Umbilical cord (tissue), 1 donor: ENCODE measurements at regions not wholly inside any gene's neighbourhood (a gene's known extent, or its start where the extent isn't known, plus 50 kb on each side); places are given as distances from the start of the nearest gene placed in this dataset.
"Not testable (repeated sequence)": the region's sequence is repeated elsewhere in the genome, so short reads cannot be mapped to it uniquely, and the experiment has no call there.

ENCODE experiments used
- DNase-seq: peaks from one replicate; pipeline ENCODE4 v3.0.0-alpha.2; 2015; ENCODE audit warnings: low spot score

- DNase-seq, result no peak
Measured at GRCh38 chrX:69062493-69062892, 102.8 kb downstream of the PJA1 start.

DNA sequence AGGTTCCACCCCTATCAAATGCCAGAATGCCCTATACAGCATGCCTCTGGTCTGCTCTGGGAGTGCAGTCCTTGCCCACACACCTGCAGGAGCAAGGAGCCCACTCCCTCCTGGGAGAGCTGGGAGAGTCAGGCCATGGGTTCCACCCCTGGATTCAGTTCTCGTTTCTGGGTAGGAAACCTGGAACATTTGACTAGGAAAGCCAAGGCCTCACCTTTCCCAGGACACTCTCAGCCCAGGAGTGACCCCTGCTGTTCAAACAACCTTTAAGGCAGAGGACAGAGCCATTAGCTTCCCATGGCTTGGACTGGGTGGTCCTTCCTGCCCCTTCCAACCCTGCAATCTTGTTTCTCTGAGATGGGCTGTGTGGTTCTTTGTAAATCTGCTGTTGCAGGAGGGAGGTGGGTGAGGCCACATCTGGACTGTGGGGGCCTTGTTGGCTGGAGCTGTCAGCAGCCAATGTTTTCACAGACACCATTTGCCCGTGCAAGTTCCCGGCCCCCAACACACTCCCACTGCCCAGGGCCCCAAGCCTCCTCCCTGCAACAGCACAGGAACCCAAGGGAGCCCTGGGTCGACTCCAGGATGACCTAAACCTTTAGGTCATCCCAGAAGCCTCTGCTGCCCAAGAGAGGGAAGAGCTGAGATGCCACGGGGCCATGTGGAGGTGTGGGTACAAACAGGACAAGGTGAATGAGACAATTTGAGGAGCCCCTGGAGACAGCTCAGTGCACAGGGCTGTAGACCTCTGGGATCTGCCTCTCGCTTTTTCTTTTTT is 104.4 kb downstream of the PJA1 start:
- DNase-seq, result peak; percentile 54

- no peak for DNase-seq
Measured at GRCh38 chrX:69055193-69055592, 110.1 kb downstream of the PJA1 start.

- DNase-seq, result not testable (repeated sequence)
Measured at GRCh38 chrX:69054497-69054896, 110.8 kb downstream of the PJA1 start.

DNA sequence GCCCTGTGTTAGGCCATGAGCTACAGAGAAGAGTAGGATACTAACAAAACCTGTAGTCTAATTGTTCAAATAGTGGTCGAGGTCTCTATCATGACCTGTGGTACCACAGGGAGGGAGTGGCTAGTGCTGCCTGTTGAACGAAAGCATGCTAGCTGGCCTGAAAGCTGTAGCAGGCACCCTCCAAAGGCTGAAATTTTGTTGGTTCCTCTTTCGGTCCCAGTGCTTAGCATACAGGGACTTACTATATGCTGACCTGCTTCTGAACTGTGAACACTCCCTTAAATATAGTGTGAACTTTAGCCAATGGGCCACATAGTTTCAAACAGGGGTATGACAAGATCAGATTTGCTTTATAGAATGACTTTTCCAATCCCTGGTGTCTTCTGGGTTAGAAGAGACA is 113.4 kb downstream of the PJA1 start:
- no peak for DNase-seq

DNA sequence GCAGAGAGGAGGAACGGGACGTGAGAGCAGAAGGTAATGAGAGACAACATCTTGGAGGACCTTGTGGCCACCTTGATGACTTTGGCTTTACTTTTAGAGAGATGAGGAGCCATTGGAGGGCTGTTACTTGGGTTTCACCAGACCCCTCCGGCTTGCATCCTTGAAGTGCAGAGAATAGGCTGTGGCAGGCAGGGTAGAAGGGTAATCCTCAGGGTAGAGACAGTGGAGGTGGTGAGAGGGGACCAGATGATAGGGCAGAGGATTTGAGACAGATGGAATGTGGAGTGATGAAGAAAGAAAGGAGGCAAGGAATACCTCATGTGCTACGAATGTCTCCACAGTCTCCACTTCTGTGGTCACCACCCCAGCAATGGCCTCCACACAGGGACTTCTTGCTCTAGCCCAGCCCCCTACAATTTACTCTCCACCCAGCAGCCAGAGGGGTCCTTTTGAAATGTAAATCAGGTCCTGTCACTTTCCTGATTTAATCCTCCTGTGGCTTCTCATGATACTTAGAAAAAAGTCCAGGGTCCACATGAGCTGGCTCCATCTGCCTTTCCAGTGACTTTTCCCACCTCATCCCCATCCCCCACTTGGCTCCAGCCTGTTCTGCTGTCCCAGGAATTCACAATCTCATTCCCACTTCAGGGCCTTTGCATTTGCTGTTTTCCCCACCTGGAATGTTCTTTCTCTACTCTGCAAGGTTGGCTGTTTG is 115.0 kb downstream of the PJA1 start:
- no peak for DNase-seq

DNA sequence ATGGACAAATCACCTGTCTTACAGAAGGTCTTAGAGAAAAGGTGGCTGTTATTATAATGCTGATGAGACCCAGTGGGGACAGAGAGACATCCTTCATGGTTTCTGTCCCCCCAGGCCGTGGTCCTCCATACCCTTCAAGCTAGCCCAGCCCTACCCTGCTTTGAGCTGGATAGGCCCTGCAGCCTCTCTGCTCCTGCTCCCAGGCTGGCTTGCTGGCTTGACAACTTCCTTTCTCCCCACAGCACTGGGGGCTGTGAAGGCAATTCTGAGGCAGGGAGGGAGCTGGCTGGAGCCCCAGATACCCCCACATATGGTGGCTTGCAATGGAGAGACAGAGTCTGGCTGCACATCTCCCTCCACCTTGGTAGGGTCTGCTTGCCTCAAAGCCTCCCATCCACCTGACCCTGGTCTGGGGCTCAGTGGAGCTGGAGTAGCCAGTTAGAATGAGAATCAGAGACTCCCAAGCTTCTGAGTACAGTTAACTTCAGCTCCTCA is 118.2 kb downstream of the PJA1 start:
- no peak for DNase-seq

DNA sequence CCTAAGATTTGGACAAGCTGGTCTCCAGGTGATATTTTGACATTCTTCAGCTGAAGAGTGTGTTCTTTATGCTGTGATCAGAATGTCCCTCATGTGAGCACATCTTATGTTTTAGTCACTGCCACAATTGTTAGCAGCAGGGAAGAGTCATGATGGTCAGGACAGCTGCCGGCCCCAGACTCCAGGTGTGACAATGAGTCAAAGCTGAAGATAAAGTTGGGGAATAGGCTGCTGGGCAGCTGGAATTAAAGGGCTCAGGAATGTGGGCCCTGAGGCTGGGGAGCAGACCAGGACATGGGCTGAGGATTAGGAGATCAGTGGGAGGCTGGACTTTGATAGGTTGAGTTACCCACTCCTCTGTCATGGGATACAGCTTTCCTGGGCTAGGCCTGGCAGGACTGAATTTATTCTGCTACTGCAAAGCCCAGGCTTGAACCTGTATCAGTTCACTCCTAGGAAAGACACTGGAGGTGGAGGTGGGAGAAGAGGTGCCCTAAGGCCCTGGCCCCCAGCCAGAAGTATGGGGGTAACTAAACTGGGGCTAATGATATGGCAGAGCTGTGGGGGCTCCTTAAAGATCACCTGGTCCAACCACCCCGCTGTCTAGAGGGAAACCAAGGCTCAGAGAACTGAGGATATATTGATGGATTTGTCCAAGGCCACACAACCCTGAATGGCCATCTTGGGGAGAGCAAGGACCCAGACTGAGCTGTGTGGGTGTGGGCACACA is 119.5 kb downstream of the PJA1 start:
- no peak for DNase-seq

DNA sequence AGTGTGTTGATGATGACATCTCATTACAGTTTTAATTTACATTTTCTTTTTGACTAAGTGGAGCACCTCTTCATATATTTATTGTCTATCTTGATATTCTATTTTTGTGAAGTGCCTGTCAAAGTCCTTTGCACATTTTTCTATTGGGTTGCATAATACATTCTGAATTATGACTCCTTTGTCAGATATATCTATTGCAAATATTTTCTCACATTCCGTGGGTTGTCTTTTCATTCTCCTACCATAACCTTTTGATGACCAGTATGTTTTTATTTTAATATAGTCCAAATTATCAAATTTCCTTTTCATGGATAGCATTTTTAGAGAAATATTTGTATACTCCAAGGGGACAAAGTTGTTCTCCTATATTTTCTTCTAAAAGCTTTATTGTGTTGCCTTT is 126.4 kb downstream of the PJA1 start:
- no peak for DNase-seq

- DNase-seq, result no peak
Measured at GRCh38 chrX:69038188-69038587, 127.1 kb downstream of the PJA1 start.

DNA sequence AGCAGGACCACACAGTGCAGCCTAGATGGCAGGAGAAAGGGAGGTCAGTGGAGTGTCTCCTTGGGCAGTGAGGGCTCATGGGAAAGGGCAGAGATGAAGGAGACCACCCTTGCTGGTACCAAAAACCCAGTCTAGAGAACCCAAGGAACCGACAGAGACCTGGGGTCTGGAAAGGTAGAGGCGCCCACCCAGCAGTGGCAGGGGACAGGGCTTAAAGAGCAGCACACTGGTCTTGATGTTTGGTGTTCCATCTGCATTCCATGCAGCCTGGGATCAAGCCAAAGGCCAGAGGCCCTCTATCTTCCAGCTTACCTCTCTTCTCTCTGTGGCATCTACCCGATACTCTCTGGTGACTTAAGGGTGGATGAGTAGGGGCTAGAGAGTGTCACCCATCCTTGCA is 127.5 kb downstream of the PJA1 start:
- DNase-seq, result no peak

DNA sequence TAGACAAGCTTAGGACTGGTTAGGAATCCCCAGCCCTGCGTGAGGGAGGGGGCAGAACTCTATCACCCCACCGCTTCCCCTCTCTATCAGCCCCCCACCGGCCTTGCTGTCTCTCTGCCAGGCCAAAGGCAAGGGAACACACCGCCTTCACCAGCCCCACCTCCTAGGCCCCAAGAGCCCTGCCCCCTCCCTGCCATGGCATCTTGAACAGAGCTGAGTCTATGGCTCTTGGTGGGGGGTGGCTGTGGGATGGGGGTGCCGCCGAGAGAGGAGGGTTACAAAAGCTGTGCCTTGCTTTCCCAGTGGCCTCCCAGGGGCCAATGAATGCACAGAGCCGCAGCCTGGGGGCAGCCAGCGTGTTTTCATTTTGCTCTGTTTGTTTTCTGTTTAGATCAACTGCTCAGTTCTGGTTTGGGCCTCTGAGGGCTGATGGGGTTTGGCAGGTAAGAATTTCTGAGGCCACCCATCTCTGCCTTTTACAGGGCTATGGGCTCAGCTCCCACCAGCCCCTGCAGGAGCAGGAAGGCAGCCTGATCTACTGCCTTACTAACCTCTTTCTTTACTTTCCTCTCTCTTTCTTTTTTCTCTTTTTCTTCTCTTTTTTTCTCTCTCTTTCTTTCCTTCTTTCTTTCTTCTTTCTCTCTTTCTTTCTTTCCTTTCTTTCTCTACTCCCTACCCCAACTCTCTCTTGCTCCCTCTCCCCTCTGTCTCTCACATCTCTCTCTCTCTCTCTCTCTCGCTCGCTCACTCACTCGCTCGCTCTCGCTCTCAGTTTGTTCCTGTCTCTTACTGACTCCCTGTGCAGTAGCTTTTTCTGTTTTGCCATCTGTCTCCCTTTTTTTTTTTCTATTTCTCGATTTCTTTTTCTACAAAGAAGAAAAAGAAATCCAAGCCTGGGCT is 128.3 kb downstream of the PJA1 start:
- no peak for DNase-seq

DNA sequence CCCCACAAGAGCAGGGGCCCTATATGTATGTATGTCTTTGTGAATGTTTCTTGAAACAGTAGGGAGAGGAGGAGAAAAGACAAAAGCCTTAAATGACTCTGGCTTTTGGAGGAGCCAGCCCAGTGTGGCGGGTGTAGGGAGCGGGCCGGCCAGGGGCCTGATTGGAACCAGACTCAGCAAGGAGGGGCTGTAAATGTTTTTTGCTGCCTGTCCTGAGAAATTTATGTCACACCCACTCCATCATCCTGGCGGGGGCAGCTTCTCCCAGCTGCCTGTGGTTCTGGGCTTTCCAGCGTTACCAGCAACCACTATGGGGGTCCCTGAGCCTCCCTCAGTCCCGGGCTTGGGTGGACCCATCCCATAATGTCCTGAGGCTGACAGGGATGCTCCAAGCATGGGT is 130.8 kb downstream of the PJA1 start:
- no peak for DNase-seq

- DNase-seq, result no peak
Measured at GRCh38 chrX:69033936-69034335, 131.3 kb downstream of the PJA1 start.

DNA sequence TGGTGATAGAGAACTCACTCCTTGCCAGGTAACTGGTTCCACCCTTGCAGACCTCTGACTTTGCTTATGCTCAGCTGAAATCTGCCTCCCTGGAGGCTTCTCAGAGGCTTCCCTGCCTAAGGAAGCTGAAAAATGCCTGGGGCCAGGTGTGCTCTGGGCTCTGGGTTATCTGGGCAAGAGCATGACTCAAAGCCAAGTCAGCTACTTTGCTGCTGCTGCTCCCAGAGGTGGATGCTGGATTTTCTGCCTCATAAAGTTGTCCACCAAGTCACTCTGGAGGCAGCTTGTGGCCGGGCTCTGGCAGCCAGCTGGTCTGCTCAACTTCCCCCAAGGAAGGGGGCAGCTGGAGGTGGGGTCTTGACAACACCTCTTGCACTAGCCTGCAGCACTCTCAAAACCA is 132.7 kb downstream of the PJA1 start:
- DNase-seq, result no peak

GRCh38 chrX:69031971-69032391 is 133.3 kb downstream of the PJA1 start:
- DNase-seq, result no peak

- DNase-seq, result no peak
Measured at GRCh38 chrX:69031181-69031580, 134.1 kb downstream of the PJA1 start.

DNA sequence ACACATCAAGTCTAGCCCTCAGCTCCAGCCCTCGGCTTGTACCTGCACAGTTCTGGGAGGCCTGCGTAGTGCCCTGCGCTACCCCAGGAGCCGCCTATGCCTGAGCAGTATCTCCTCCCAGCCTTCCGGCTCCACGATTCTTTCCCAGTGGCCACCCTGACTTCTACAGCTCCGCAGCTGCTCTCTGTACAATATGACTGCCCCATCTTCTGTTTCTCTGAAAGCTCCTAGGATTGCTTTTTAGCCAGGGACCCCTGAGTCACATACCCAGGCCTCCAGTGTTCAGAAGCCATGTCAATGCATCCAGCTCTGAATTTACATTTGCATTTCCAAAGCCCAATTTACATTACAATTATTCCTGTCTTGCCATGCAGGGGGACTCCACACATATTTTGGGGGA is 135.5 kb downstream of the PJA1 start:
- DNase-seq, result no peak

GRCh38 chrX:69028761-69029120 is 136.5 kb downstream of the PJA1 start:
- DNase-seq, result no peak

DNA sequence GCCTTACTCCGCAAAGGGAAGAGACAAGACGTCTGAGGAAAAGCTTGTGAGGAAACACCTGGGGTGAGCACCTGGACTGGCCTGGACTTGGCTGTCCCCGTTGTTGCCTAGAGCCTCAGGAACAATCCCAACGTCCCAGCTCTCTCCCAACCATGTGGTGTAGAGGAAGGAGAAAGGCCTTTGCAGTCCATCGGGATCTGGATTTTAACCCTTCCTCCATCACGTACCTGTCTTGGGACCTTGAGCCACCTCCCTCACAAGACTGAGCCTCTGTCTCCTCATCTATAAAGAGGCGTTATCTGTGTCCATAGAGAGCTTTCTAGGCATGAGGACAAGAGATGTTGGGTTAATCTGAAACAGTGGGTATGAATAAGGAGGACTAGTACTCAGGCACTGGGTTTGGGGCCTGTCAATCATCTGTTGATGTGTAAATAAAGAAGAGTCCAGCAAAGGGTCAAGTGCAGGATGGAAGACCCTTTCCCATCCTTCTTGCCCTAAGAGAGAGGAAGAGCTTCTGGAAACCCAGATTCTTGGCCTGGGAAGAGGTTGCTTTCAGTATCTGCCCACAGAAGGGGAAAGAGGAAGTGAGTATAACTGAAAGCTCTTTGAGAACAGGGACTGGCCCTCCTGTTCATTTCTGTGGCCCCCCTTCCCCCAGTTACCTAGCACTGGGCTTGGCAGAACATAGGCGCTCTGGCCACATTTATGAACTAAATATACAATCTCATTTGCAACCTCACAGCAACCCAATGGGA is 137.1 kb downstream of the PJA1 start:
- no peak for DNase-seq
